Esophagus squamous epithelium (tissue), 5 donors: ENCODE measurements at regions not wholly inside any gene's neighbourhood (a gene's known extent, or its start where the extent isn't known, plus 50 kb on each side); places are given as distances from the start of the nearest gene placed in this dataset.

ENCODE experiments used
- DNase-seq: peaks from one replicate; lab custom pipeline; 2025; lab: John Stamatoyannopoulos, UW
- H3K27ac ChIP-seq, 4 donors: fragments of 200-600 bp; sonication (generic); one replicate each; pipeline ENCODE4 v1.5.1; 2016 to 2019; ENCODE audit warnings: mild to moderate bottlenecking in 1 of 4
- H3K27me3 ChIP-seq, 4 donors: fragments of 200-600 bp; sonication (generic); 1 replicate in 3 of 4; 2 replicates in 1 of 4; pipeline versions ENCODE4 v1.5.1 to v1.6.0; 2017 to 2021; ENCODE audit warnings: antibody characterized with exemption in 1 of 4
- H3K36me3 ChIP-seq, 3 donors: fragments of 200-600 bp; sonication (generic); one replicate each; pipeline ENCODE4 v1.5.1; 2016 to 2019
- H3K4me1 ChIP-seq, 3 donors: fragments of 200-600 bp; sonication (generic); one replicate each; pipeline ENCODE4 v1.5.1; 2017 to 2019
- H3K4me3 ChIP-seq, 4 donors: fragments of 200-600 bp; sonication (generic); 1 replicate in 3 of 4; 2 replicates in 1 of 4; pipeline ENCODE4 v1.5.1; 2016 to 2019; ENCODE audit warnings: mild to moderate bottlenecking in 2 of 4, moderate library complexity in 1 of 4
- H3K9me3 ChIP-seq, 3 donors: fragments of 200-600 bp; sonication (generic); one replicate each; pipeline ENCODE4 v1.5.1; 2016 to 2019
- CTCF ChIP-seq, 6 experiments: fragments of 450-650 bp in 4 of 6; fragments of 200-600 bp in 2 of 6; sonication (generic) in 2 of 6; IDR thresholded peaks; one replicate each; pipeline ENCODE4 v1.5.1; 2016 to 2019; ENCODE audit warnings: antibody characterized with exemption in 6 of 6, mild to moderate bottlenecking in 4 of 6, moderate library complexity in 4 of 6
- POLR2A ChIP-seq, 4 donors: fragments of 450-650 bp; IDR thresholded peaks; one replicate each; pipeline ENCODE4 v1.6.1; 2017; ENCODE audit warnings: antibody characterized with exemption in 4 of 4, mild to moderate bottlenecking in 4 of 4, moderate library complexity in 3 of 4
- WGBS, 2 donors: methylation state at CpG; one replicate each; pipeline ENCODE4 v1.1.5; 2018; 5-methylcytosine and 5-hydroxymethylcytosine counted together
- intact Hi-C: fragments of 100-400 bp; cut with DNase I; formaldehyde crosslinking; loops from one replicate; pipeline ENCODE4 v1.15.0; 2022
- donor health status: DM: yes; HTN: yes; CAD: no.

- 69 to 92% methylated on average over 2 of the region's 2 CpGs for WGBS, 2 donors
- intact Hi-C loops = no loop called here
- Histone ChIP-seq H3K9me3 (no peaks in the 10 kb centered on the region), H3K27ac (no peak overlapping the region), H3K36me3 (no peaks in the 10 kb centered on the region), H3K4me1 (no peaks in the 10 kb centered on the region), H3K27me3 (no peaks in the 10 kb centered on the region), H3K4me3 (no peak overlapping the region)
- TF ChIP-seq POLR2A (IDR thresholded peaks at IDR 0.05) (no peak), CTCF (IDR thresholded peaks at IDR 0.05) (no peak)
- DNase-seq = no peak
Measured at GRCh38 chr7:81110673-81111072, 191.8 kb upstream of the SEMA3C start.

- H3K4me3 ChIP-seq = no peak overlapping the region
- DNase-seq = no peak
- 77% methylated on average over 3 of the region's 3 CpGs for WGBS, 2 donors
- no peak overlapping the region for H3K27ac ChIP-seq
- H3K27me3 ChIP-seq = no peaks in the 10 kb centered on the region
- no peaks in the 10 kb centered on the region for H3K9me3 ChIP-seq
- no peak for TF ChIP-seq CTCF (IDR thresholded peaks at IDR 0.05)
- TF ChIP-seq POLR2A (IDR thresholded peaks at IDR 0.05) = no peak
- H3K36me3 ChIP-seq = no peaks in the 10 kb centered on the region
- H3K4me1 ChIP-seq = no peaks in the 10 kb centered on the region
- intact Hi-C loops = no loop called here
Measured at GRCh38 chr7:81098213-81098612, 179.4 kb upstream of the SEMA3C start.

GRCh38 chr7:81094952-81095351 is 176.1 kb upstream of the SEMA3C start:
- WGBS, 2 donors = 73 to 83% methylated on average over 3 of the region's 3 CpGs
- no peaks in the 10 kb centered on the region for H3K27me3 ChIP-seq
- DNase-seq = no peak
- H3K27ac ChIP-seq = no peak overlapping the region
- H3K36me3 ChIP-seq = no peaks in the 10 kb centered on the region
- TF ChIP-seq POLR2A (IDR thresholded peaks at IDR 0.05) (no peak), CTCF (IDR thresholded peaks at IDR 0.05) (no peak)
- intact Hi-C loops = no loop called here
- no peak overlapping the region for H3K4me3 ChIP-seq
- H3K9me3 ChIP-seq = no peaks in the 10 kb centered on the region
- H3K4me1 ChIP-seq = no peaks in the 10 kb centered on the region

GRCh38 chr7:81081616-81082015 is 162.8 kb upstream of the SEMA3C start:
- H3K27me3 ChIP-seq = no peaks in the 10 kb centered on the region
- TF ChIP-seq CTCF (IDR thresholded peaks at IDR 0.05) = no peak
- no peak for TF ChIP-seq POLR2A (IDR thresholded peaks at IDR 0.05)
- intact Hi-C loops = no loop called here
- no peak overlapping the region for H3K4me3 ChIP-seq
- no peaks in the 10 kb centered on the region for H3K36me3 ChIP-seq
- H3K27ac ChIP-seq = no peak overlapping the region
- DNase-seq = no peak
- H3K9me3 ChIP-seq = peaks cover 0 to 12% (median 0%) of the 10 kb centered on the region in 3 donors
- H3K4me1 ChIP-seq = no peaks in the 10 kb centered on the region

GRCh38 chr7:81080553-81080952 is 161.7 kb upstream of the SEMA3C start:
- no peak overlapping the region for H3K27ac ChIP-seq
- 68 to 71% methylated on average over 1 of the region's 1 CpG for WGBS, 2 donors
- no peaks in the 10 kb centered on the region for H3K36me3 ChIP-seq
- TF ChIP-seq CTCF (IDR thresholded peaks at IDR 0.05) = no peak
- intact Hi-C loops = no loop called here
- H3K4me3 ChIP-seq = no peak overlapping the region
- no peaks in the 10 kb centered on the region for H3K27me3 ChIP-seq
- H3K9me3 ChIP-seq = peaks cover 0 to 15% (median 0%) of the 10 kb centered on the region in 3 donors
- DNase-seq = no peak
- H3K4me1 ChIP-seq = no peaks in the 10 kb centered on the region
